ENCODE measurements at regions not wholly inside any gene's neighbourhood (a gene's known extent, or its start where the extent isn't known, plus 50 kb on each side); places are given as distances from the start of the nearest gene placed in this dataset.

- Histone ChIP-seq H3K27me3 (ENCODE audit: insufficient read depth, low read depth, low read length) (no peaks in the 10 kb centered on the region), H3K79me2 (replicated peaks; ENCODE audit: insufficient read depth, low read length) (no peaks in the 10 kb centered on the region), H4K20me1 (ENCODE audit: insufficient read depth) (no peaks in the 10 kb centered on the region), H3K9me3 (ENCODE audit: low read length) (peaks cover 5% of the 10 kb centered on the region), H3F3A (ENCODE audit: insufficient read depth, low read length, poor library complexity, severe bottlenecking) (no peaks in the 10 kb centered on the region), H3K4me2 (ENCODE audit: low read length) (no peak overlapping the region), H3K9ac (ENCODE audit: low read length) (no peak overlapping the region), H3K9me2 (ENCODE audit: insufficient read depth, low read length) (no peaks in the 10 kb centered on the region), H3K36me3 (ENCODE audit: insufficient read depth, low read length) (no peaks in the 10 kb centered on the region), H2AFZ (ENCODE audit: low read depth, low read length) (no peak overlapping the region), H3K4me3 (ENCODE audit: low read length) (no peak overlapping the region), H3K27ac (ENCODE audit: low read length) (no peak overlapping the region)
- TF ChIP-seq CTCF (IDR thresholded peaks at IDR 0.05; ENCODE audit: poor library complexity, severe bottlenecking) (no peak), MXI1 (conservative IDR thresholded peaks at IDR 0.05; ENCODE audit: poor library complexity, severe bottlenecking) (no peak), RAD21 (conservative IDR thresholded peaks at IDR 0.05) (no peak), SMC3 (conservative IDR thresholded peaks at IDR 0.05; ENCODE audit: poor library complexity) (no peak), POLR2AphosphoS5 (IDR thresholded peaks at IDR 0.05) (no peak), REST (IDR thresholded peaks at IDR 0.05; ENCODE audit: borderline replicate concordance) (no peak), EZH2 (IDR thresholded peaks at IDR 0.05; ENCODE audit: borderline replicate concordance, insufficient read depth, low read length, poor library complexity, severe bottlenecking) (no peak), EP300 (conservative IDR thresholded peaks at IDR 0.05; ENCODE audit: poor library complexity, severe bottlenecking) (no peak), TAF1 (IDR thresholded peaks at IDR 0.05; ENCODE audit: low read depth) (no peak)
Measured at GRCh38 chr3:25165306-25165705, 262.8 kb upstream of the RARB start.

GRCh38 chr3:25166016-25166415 is 262.0 kb upstream of the RARB start:
- H3K27ac ChIP-seq (ENCODE audit: low read length): no peak overlapping the region
- H3K36me3 ChIP-seq (ENCODE audit: insufficient read depth, low read length): no peaks in the 10 kb centered on the region
- H4K20me1 ChIP-seq (ENCODE audit: insufficient read depth): no peaks in the 10 kb centered on the region
- H3K27me3 ChIP-seq (ENCODE audit: insufficient read depth, low read depth, low read length): no peaks in the 10 kb centered on the region
- H3K79me2 ChIP-seq (replicated peaks; ENCODE audit: insufficient read depth, low read length): no peaks in the 10 kb centered on the region
- no peak overlapping the region for H3K9ac ChIP-seq (ENCODE audit: low read length)
- no peak overlapping the region for H3K4me2 ChIP-seq (ENCODE audit: low read length)
- H3F3A ChIP-seq (ENCODE audit: insufficient read depth, low read length, poor library complexity, severe bottlenecking): no peaks in the 10 kb centered on the region
- no peaks in the 10 kb centered on the region for H3K9me2 ChIP-seq (ENCODE audit: insufficient read depth, low read length)
- H3K4me3 ChIP-seq (ENCODE audit: low read length): no peak overlapping the region
- H3K9me3 ChIP-seq (ENCODE audit: low read length): peaks cover 5% of the 10 kb centered on the region
- H2AFZ ChIP-seq (ENCODE audit: low read depth, low read length): no peak overlapping the region
- no peak for TF ChIP-seq RAD21 (conservative IDR thresholded peaks at IDR 0.05)
- no peak for TF ChIP-seq POLR2AphosphoS5 (IDR thresholded peaks at IDR 0.05)
- no peak for TF ChIP-seq EZH2 (IDR thresholded peaks at IDR 0.05; ENCODE audit: borderline replicate concordance, insufficient read depth, low read length, poor library complexity, severe bottlenecking)

- no peak for TF ChIP-seq REST (IDR thresholded peaks at IDR 0.05; ENCODE audit: borderline replicate concordance)
- no peak for TF ChIP-seq CTCF (IDR thresholded peaks at IDR 0.05; ENCODE audit: poor library complexity, severe bottlenecking)
- no peak overlapping the region for H3K4me3 ChIP-seq (ENCODE audit: low read length)
- no peak overlapping the region for H3K27ac ChIP-seq (ENCODE audit: low read length)
- no peak overlapping the region for H3K4me2 ChIP-seq (ENCODE audit: low read length)
- no peaks in the 10 kb centered on the region for H3K79me2 ChIP-seq (replicated peaks; ENCODE audit: insufficient read depth, low read length)
- H2AFZ ChIP-seq (ENCODE audit: low read depth, low read length): no peak overlapping the region
- peaks cover 5% of the 10 kb centered on the region for H3K9me3 ChIP-seq (ENCODE audit: low read length)
- H3K36me3 ChIP-seq (ENCODE audit: insufficient read depth, low read length): no peaks in the 10 kb centered on the region
- H3F3A ChIP-seq (ENCODE audit: insufficient read depth, low read length, poor library complexity, severe bottlenecking): no peaks in the 10 kb centered on the region
- no peaks in the 10 kb centered on the region for H4K20me1 ChIP-seq (ENCODE audit: insufficient read depth)
- no peaks in the 10 kb centered on the region for H3K9me2 ChIP-seq (ENCODE audit: insufficient read depth, low read length)
- no peaks in the 10 kb centered on the region for H3K27me3 ChIP-seq (ENCODE audit: insufficient read depth, low read depth, low read length)
- H3K9ac ChIP-seq (ENCODE audit: low read length): no peak overlapping the region
Measured at GRCh38 chr3:25169151-25169550, 258.9 kb upstream of the RARB start.
